ENCODE measurements at regions not wholly inside any gene's neighbourhood (a gene's known extent, or its start where the extent isn't known, plus 50 kb on each side); places are given as distances from the start of the nearest gene placed in this dataset.
"Not testable (repeated sequence)": the region's sequence is repeated elsewhere in the genome, so short reads cannot be mapped to it uniquely, and the experiment has no call there.

DNA sequence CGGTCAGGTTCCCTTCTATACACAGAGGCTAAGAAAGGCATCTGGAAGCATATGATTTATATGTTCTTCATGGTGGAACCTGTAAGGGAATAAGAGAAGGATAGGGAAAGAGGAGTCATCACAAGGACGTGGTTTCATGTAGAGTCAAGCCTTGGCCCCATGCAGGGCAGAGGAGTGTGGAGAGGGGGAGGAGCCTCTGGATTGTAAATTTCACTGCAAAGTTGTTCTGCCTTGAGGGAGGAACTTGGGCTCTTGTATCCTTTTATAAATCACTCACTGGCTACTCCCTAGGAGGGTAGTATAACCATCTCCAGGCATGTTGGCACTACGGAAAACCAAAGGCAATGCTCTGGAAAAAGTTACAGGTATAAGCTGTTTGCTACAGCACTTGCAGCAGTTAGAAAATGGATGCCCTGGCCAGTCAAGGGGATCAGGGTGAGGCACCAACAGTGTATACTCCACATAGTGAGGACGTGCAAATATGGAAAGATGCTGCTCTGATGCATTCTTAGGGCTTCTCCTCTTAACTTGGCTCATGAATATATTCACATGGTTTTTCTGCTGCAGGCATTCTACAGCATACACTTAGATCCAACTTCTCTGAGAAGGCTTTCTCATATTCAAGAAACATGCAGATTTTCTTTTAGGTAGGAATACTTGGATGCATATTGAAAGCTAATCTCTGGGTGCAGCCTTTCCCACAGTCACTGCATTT is 60.3 kb upstream of the ZNF81 start:
- no peak for DNase-seq (ENCODE audit: low spot score)

GRCh38 chrX:47772764-47773163 is 63.9 kb upstream of the ZNF81 start:
- no peak for DNase-seq (ENCODE audit: low spot score)

DNA sequence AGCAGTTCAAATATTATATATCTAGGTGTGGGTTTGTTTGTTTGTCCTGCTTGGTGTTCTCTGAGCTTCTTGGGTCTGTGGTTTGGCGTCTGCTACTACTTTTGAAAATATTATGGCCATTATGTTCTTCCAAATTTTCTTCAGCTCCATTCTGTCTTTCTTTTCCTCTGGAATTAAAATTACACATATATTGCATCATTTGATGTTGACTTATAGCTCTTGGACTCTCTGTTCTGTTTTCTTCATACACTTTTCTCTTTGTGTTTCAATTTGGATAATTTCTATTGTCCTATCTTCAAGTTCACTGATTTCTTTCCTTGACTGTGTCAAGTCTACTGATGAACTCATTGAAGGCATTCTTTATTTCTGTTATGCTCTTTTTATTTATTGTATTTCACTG is 65.2 kb upstream of the ZNF81 start:
- DNase-seq (ENCODE audit: low spot score): no peak

GRCh38 chrX:47762826-47763225 is 73.9 kb upstream of the ZNF81 start:
- DNase-seq (ENCODE audit: low spot score): not testable (repeated sequence)

- DNase-seq (ENCODE audit: low spot score): no peak
These were observed 84.0 kb upstream of the ZNF81 start for GRCh38 chrX:47752685-47753084.

- peak; percentile 10 for DNase-seq (ENCODE audit: low spot score)
These were observed 85.0 kb upstream of the ZNF81 start for GRCh38 chrX:47751670-47752069.

- no peak for DNase-seq (ENCODE audit: low spot score)
These were observed 87.3 kb upstream of the ZNF81 start for GRCh38 chrX:47749185-47749967.

DNA sequence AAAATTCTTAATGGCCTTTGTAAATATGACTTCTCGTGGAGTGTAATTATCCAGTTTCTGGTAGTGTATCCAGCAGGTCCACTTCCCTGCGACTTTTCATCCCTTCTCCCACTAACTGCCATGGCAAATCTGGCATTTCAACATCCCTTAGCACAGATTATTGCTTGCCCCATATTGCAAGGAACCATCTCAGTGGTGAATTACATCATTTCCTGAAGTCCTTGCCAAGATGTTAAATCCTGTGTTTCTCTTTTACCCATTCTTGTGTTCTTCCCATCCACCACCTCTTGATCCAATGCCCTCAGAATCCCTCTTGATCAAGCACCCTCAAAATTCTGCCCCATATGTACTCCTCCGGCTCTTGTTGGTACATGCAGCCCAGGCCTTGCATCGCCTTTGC is 88.1 kb upstream of the ZNF81 start:
- no peak for DNase-seq (ENCODE audit: low spot score)

GRCh38 chrX:47746446-47746845 is 87.5 kb upstream of the UXT start:
- no peak for DNase-seq (ENCODE audit: low spot score)

GRCh38 chrX:47745416-47745815 is 86.4 kb upstream of the UXT start:
- no peak for DNase-seq (ENCODE audit: low spot score)

DNA sequence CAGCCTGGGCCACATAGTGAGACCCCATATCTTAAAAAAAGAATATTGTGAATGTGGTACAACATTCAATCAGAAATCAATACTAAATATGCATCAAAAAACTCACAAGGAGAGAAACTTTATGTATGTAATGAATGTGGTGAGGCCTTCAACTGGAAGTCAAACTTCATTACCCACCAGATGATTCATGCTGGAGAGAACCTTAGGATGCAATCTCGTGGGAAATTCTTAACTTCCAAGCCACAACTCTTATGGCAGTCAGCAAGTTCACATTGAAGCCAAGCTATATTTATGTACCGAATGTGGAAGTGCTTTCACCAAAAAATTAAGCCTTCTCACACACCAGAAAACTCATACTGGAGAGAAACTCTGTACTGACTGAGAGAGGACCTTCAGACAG is 84.5 kb upstream of the UXT start:
- peak; percentile 2 for DNase-seq (ENCODE audit: low spot score)

DNA sequence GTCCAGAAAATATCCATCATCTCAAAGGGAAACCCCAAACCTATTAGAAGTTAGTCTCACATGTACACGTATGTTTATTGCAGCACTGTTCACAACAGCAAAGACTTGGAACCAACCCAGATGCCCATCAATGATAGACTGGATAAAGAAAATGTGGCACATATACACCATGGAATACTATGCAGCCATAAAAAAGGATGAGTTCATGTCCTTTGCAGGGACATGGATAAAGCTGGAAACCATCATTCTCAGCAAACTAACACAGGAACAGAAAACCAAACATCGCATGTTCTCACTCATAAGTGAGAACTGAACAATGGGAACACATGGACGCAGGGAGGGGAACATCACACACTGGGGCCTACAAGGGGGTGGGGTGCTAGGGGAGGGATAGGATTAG is 79.9 kb upstream of the UXT start:
- DNase-seq (ENCODE audit: low spot score): not testable (repeated sequence)

- no peak for DNase-seq (ENCODE audit: low spot score)
These were observed 64.7 kb upstream of the UXT start for GRCh38 chrX:47723689-47724088.

- DNase-seq (ENCODE audit: low spot score): no peak
These were observed 64.1 kb upstream of the UXT start for GRCh38 chrX:47723083-47723482.

DNA sequence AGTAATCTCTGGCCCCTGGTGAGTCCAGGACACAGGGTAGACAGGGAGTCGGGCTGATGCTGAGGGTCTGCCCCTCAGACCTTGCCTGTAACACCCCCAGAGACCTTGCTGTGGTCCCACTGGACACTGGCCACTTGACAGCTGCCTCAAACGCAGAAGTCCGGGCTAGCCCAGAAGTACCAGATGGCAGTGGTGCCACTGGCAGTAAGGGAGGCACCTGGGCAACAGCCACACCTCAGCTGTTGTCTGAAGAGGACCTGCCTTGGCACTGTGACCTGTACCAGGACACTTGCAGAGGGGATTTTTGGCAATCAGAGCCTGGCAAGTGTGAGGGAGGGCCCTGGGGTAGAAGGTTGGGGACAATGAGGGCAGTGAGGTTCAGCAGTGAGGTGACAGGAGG is 63.3 kb upstream of the UXT start:
- no peak for DNase-seq (ENCODE audit: low spot score)

- not testable (repeated sequence) for DNase-seq (ENCODE audit: low spot score)
These were observed 56.1 kb upstream of the UXT start for GRCh38 chrX:47715078-47715477.

- not testable (repeated sequence) for DNase-seq (ENCODE audit: low spot score)
These were observed 53.7 kb upstream of the UXT start for GRCh38 chrX:47712675-47713074.

DNA sequence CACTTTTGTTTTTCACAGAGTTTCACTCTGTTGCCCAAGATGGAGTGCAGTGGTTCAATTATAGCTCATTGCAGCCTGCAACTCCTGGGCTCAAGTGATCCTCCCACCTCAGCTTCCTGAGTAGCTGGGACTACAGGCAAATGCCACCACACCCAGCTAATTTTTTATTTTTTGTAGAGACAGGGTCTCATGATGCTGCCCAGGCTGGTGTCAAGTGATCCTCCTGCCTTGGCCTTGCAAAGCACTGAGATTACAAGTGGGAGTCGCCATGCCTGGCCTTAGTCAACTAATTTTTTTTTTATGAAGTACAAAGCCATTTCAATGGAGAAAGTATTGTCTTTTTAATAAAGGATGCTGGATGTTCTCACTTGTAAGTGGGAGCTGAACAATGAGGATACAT is 51.3 kb upstream of the UXT start:
- DNase-seq (ENCODE audit: low spot score): no peak
